GM12864 (cell line): ENCODE measurements at regions not wholly inside any gene's neighbourhood (a gene's known extent, or its start where the extent isn't known, plus 50 kb on each side); places are given as distances from the start of the nearest gene placed in this dataset.

Source experiments
- DNase-seq: peaks from one replicate; pipeline ENCODE4 v3.0.0-alpha.2; 2011; ENCODE audit warnings: low read depth
- H3K4me3 ChIP-seq: 2 replicates; pipeline ENCODE4 v1.5.1; 2011; ENCODE audit warnings: mild to moderate bottlenecking, low read depth, low read length, control low read depth
- TF ChIP-seq, protein P1 (sequence below): IDR thresholded peaks from 2 replicates; pipeline ENCODE4 v1.5.1; 2011; ENCODE audit warnings: low read depth, mild to moderate bottlenecking, moderate library complexity, low read length, control low read depth, inconsistent platforms; ENCODE audit errors: missing control alignments

DNA sequence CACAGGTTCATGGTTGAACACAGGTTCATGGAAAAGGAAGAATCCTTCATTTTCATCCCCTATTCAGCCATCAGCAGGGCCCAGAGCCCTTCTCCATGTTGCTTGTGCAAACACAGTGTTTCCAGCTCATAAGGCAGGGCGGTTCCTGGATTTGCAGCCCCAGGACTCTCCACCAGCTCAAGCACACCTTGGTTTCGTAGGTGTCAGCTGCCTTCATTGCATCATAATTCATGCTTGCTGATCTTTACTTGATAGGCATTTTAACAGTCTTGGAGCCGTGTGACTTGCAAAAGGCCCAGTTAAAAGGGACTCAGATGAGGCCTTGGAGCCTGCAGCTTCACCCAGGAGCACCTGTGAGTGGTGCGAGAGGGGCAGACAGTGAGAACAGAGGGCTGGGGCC lies 318.1 kb upstream of the B3GAT1 start:
- TF ChIP-seq, protein P1, sequence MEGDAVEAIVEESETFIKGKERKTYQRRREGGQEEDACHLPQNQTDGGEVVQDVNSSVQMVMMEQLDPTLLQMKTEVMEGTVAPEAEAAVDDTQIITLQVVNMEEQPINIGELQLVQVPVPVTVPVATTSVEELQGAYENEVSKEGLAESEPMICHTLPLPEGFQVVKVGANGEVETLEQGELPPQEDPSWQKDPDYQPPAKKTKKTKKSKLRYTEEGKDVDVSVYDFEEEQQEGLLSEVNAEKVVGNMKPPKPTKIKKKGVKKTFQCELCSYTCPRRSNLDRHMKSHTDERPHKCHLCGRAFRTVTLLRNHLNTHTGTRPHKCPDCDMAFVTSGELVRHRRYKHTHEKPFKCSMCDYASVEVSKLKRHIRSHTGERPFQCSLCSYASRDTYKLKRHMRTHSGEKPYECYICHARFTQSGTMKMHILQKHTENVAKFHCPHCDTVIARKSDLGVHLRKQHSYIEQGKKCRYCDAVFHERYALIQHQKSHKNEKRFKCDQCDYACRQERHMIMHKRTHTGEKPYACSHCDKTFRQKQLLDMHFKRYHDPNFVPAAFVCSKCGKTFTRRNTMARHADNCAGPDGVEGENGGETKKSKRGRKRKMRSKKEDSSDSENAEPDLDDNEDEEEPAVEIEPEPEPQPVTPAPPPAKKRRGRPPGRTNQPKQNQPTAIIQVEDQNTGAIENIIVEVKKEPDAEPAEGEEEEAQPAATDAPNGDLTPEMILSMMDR: no peak
- H3K4me3 ChIP-seq: no peak overlapping the region
- no peak for DNase-seq

GRCh38 chr11:134728186-134728585 lies 316.1 kb upstream of the B3GAT1 start:
- DNase-seq: no peak
- TF ChIP-seq, protein P1: no peak
- H3K4me3 ChIP-seq: no peak overlapping the region

- TF ChIP-seq, protein P1: no peak
- H3K4me3 ChIP-seq: no peak overlapping the region
- DNase-seq: no peak
Measured at GRCh38 chr11:134727636-134728035, 315.6 kb upstream of the B3GAT1 start.

DNA sequence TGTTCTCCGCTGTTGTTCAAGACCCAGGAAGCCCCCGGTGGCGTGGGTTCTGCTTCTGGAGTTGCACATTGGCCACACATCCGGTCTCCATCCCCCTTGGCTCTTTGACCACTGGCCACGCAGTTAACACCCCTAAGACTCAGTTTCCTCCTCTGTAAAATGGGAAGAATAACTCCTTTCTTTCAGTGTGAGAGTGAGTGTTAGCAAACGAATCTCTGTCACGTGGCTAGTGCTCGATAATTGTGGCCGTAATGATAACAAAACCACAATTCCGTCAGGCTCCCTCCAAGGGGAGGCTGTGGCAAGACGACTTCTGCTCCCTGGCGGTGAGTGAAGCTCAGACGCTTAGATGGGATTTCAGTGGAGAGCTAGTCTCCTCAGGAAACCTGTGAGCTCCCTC lies 315.2 kb upstream of the B3GAT1 start:
- no peak overlapping the region for H3K4me3 ChIP-seq
- TF ChIP-seq, protein P1: no peak
- DNase-seq: no peak

DNA sequence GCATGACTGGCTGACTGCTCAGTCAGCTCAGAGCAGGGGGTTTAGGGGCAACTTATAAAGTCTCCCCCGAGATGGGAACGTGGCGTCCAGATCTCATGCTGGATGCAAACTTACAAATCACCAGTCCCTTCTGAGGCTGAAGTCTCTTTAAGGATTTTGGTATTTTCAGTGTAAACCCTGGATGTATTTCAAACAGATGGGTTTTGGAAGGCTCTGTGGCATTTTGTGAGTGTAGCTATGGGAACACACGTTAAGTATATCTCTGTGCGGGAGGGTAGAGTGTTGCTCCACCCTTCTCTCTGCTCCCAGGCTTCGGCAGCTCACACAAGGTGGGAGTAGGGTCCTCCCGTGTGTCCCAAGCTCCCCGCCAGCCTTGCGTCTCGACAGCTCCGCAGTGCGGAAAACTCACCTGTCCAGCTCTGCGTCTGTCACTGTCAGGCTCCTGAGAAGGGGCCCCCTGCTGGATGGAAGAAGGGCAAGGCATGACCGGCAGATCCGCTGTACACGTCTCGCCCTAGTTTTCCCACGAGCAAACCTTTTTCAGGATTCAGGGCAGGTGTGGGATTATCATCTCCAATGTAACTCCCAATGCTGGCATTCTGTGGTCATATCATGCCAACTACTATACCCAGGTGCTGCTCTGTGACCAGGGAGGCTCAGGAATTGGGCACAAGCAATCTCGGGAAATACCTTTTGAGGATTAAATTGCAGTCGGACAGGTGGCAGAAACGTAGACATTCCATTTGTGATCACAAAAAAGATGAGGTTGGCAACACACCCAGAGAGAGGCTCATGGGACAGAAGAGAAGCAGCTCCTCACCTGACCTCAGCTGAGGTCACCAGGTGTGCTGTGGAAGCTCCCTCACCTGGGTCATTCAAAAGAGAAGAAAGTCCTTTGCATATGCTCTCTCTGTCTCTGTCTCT lies 313.9 kb upstream of the B3GAT1 start:
- no peak for DNase-seq
- TF ChIP-seq, protein P1: no peak
- no peak overlapping the region for H3K4me3 ChIP-seq

GRCh38 chr11:134725211-134725610 lies 313.2 kb upstream of the B3GAT1 start:
- no peak for DNase-seq
- TF ChIP-seq, protein P1: no peak
- no peak overlapping the region for H3K4me3 ChIP-seq

DNA sequence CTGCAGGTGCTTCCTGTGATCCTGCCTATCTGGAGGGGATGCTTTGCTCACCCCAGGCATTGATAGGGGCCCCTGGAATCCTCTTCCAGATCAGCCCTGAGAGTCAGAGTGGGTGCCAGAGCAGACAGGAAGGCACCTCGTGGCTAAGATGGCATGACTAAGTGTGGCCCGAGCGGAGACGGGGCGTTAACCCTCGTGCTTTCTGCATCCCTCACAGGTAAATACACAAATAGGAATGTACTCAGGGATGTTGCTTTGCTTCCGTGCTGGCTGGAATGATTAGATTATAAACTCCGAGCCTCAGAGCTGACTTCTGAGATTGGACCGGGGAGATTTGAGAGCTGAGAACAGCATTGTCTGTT lies 312.7 kb upstream of the B3GAT1 start:
- H3K4me3 ChIP-seq: no peak overlapping the region
- TF ChIP-seq, protein P1: no peak

More for the DNA sequence above, 312.7 kb upstream of the B3GAT1 start:
- DNase-seq: no peak
